Immature natural killer cell (primary cell): ENCODE measurements at regions not wholly inside any gene's neighbourhood (a gene's known extent, or its start where the extent isn't known, plus 50 kb on each side); places are given as distances from the start of the nearest gene placed in this dataset.

Experiments
- DNase-seq, 3 donors: peaks; one replicate each; pipeline ENCODE4 v3.0.0; 2022; ENCODE audit warnings: mixed read lengths in 1 of 3
- H3K27ac Mint-ChIP-seq, 6 donors: one replicate each; pipeline ENCODE4 v1.8.0; 2020; ENCODE audit warnings: mixed read lengths in 6 of 6, mild to moderate bottlenecking in 5 of 6, inconsistent platforms in 4 of 6, moderate library complexity in 3 of 6
- H3K27me3 Mint-ChIP-seq, 3 donors: one replicate each; pipeline ENCODE4 v1.8.0; 2020 to 2021; ENCODE audit warnings: low read depth in 3 of 3, mild to moderate bottlenecking in 3 of 3, mixed read lengths in 3 of 3, moderate library complexity in 3 of 3, inconsistent platforms in 1 of 3
- H3K36me3 Mint-ChIP-seq, 3 donors: one replicate each; pipeline ENCODE4 v1.8.0; 2020; ENCODE audit warnings: mixed read lengths in 3 of 3, inconsistent platforms in 2 of 3, mild to moderate bottlenecking in 2 of 3
- H3K4me1 Mint-ChIP-seq, 2 donors: one replicate each; pipeline ENCODE4 v1.8.0; 2020; ENCODE audit warnings: inconsistent platforms in 2 of 2, mild to moderate bottlenecking in 2 of 2, mixed read lengths in 2 of 2, moderate library complexity in 1 of 2
- H3K4me3 Mint-ChIP-seq, 5 donors: one replicate each; pipeline ENCODE4 v1.8.0; 2020; ENCODE audit warnings: mild to moderate bottlenecking in 5 of 5, mixed read lengths in 5 of 5, inconsistent platforms in 3 of 5, moderate library complexity in 3 of 5
- H3K9me3 Mint-ChIP-seq, 6 donors: one replicate each; pipeline ENCODE4 v1.8.0; 2020; ENCODE audit warnings: mild to moderate bottlenecking in 6 of 6, mixed read lengths in 6 of 6, inconsistent platforms in 4 of 6, moderate library complexity in 3 of 6

DNA sequence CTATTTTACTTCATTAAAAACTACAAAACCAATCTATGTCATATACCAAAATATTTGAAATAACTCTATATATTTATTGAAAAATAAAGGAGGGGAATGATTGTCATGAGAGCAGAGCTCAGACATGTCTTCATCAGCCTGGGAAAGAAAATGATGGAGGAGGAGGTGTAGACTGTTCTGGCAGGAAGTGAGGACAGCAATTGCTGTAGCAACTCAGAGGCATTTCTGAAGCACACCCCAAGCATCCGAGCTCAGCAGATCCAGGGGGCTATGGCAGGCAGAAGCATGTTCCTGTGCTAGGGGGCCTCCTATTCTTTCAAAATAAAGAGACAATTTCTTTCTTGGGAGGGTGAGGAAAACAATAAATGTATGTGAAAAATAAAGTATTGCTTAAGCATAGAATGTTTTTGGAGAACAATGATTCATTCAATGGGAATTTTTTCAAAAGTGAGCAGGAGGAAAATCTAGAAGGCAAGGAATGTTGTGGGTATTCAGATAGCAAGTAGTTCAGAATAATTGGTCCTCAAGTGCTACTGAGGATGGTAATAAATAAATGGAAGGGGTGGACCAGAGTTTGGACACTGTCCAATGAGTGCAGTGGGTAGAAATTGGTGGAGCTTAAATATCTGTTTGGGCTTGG lies 383.4 kb downstream of the CDH11 start:
- peaks cover 0 to 4% (median 0%) of the 10 kb centered on the region in 3 donors for H3K36me3 Mint-ChIP-seq

DNA sequence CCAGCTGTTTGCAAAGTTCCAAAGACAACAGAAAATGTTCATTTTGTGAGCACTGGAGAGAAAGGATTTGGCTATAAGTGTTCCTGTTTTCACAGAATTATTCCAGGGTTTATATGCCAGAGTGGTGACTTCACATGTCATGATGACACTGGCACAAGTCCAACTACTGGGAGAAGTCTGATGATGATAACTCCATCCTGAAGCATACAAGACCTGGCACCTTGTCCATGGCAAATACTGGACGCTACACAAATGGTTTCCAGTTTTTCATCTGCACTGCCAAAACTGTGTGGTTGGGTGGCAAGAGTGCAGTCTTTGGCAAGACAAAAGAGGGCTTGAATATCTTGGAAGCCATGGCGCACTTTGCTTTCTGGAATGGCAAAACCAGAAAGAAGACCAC lies 385.0 kb downstream of the CDH11 start:
- no peak for DNase-seq
- H3K9me3 Mint-ChIP-seq, result peaks cover 5 to 57% (median 9%) of the 10 kb centered on the region in 6 donors
- no peaks in the 10 kb centered on the region for H3K4me1 Mint-ChIP-seq
- no peak overlapping the region for H3K27ac Mint-ChIP-seq
- no peak overlapping the region for H3K4me3 Mint-ChIP-seq
- H3K36me3 Mint-ChIP-seq, result peaks cover 0 to 4% (median 0%) of the 10 kb centered on the region in 3 donors
- H3K27me3 Mint-ChIP-seq, result peaks cover 0 to 4% (median 0%) of the 10 kb centered on the region in 3 donors

More for the DNA sequence above, 383.4 kb downstream of the CDH11 start:
- DNase-seq, result no peak
- no peak overlapping the region for H3K4me3 Mint-ChIP-seq
- H3K4me1 Mint-ChIP-seq, result no peaks in the 10 kb centered on the region
- no peak overlapping the region for H3K27ac Mint-ChIP-seq
- H3K9me3 Mint-ChIP-seq, result peaks cover 5 to 47% (median 7%) of the 10 kb centered on the region in 6 donors
- peaks cover 0 to 4% (median 0%) of the 10 kb centered on the region in 3 donors for H3K27me3 Mint-ChIP-seq

DNA sequence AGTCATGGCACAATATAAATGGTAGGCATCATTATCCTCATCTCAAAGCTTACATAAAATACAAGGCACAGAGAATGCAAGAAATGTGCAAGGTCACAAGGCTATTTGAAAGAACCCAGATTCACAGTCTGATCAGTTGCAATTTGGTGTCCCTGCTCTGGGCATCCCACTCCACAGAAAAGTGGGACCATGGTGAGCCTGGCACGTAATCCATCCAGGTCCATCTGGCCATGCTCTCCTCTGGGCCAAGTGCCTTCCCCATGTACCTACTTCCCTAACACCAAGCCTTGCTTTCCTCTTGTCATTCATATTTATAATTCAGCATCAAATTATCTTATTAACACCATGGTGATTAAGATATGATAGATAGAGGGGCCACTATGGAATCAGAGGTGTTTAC lies 390.0 kb downstream of the CDH11 start:
- DNase-seq, result no peak

DNA sequence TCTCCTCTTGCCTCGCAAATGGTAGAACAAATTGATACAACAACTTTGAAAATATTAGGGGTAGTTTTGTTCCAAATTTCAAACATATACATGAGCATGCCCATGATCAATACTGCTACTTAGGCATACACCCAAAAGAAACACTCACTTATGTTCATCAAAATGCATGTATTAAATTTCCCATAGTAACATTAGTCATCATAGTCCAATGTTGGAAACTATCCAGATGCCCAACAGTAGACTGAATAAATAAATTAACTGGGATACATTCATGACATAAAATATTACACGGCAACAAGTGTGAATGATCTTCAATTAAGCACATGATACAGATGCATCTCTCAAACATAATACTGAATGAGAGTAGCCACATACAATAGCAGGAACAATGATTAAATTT lies 391.6 kb downstream of the CDH11 start:
- peaks cover 3 to 59% (median 13%) of the 10 kb centered on the region in 6 donors for H3K9me3 Mint-ChIP-seq
- H3K4me3 Mint-ChIP-seq, result no peak overlapping the region
- peaks cover 0 to 2% (median 0%) of the 10 kb centered on the region in 3 donors for H3K27me3 Mint-ChIP-seq
- no peak overlapping the region for H3K27ac Mint-ChIP-seq
- H3K36me3 Mint-ChIP-seq, result no peaks in the 10 kb centered on the region
- H3K4me1 Mint-ChIP-seq, result no peaks in the 10 kb centered on the region
- no peak for DNase-seq

More for the DNA sequence above, 390.0 kb downstream of the CDH11 start:
- Mint-ChIP-seq H3K4me3 (no peak overlapping the region), H3K27me3 (no peaks in the 10 kb centered on the region), H3K27ac (no peak overlapping the region), H3K9me3 (peaks cover 2 to 64% (median 10%) of the 10 kb centered on the region in 6 donors), H3K4me1 (no peaks in the 10 kb centered on the region), H3K36me3 (peaks cover 0 to 4% (median 0%) of the 10 kb centered on the region in 3 donors)

DNA sequence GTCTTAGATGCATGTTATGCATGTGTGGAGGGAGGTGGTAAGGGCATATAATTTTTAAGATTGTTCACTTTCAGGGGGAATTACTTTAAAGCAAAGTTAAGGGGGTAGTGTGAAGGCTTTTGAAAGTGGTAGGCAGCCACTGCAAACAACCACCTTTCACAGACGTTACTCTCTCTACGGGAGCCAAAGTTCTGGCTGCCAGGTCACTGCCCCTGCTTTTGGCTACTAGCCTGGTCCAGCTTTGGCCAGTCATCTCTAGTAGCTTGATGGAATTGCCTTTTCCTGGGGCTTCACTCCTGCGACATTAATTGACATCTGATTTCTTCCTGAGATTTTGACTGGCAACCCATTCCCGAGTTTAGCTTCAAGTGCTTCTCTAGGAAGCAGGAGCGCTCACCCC lies 397.5 kb downstream of the CDH11 start:
- no peak for DNase-seq
- Mint-ChIP-seq H3K9me3 (peaks cover 6 to 45% (median 13%) of the 10 kb centered on the region in 6 donors), H3K27me3 (peaks cover 0 to 2% (median 0%) of the 10 kb centered on the region in 3 donors), H3K4me3 (no peak overlapping the region), H3K4me1 (no peaks in the 10 kb centered on the region), H3K36me3 (peaks cover 0 to 3% (median 0%) of the 10 kb centered on the region in 3 donors), H3K27ac (no peak overlapping the region)

DNA sequence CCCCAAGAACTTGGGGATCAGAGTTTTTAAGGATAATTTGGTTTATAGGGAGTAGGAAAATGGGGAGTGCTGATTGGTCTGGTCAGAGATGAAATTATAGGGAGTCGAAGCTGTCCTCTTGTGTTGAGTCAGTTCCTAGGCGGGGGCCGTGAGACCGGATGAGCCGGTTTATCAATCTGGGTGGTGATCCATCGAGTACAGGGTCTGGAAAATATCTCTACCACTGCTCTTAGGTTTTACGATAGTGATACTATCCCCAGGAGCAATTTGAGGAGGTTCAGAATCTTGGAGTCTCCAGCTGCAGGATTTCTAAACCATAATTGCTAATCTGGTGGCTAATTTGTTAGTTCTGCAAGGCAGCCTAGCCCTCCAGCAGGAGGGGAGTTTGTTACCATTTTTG lies 403.4 kb downstream of the CDH11 start:
- H3K4me3 Mint-ChIP-seq, result no peak overlapping the region
- H3K27me3 Mint-ChIP-seq, result no peaks in the 10 kb centered on the region
- no peak overlapping the region for H3K27ac Mint-ChIP-seq
- H3K36me3 Mint-ChIP-seq, result peaks cover 0 to 3% (median 0%) of the 10 kb centered on the region in 3 donors
- DNase-seq, result no peak
- H3K4me1 Mint-ChIP-seq, result no peaks in the 10 kb centered on the region
- H3K9me3 Mint-ChIP-seq, result peaks cover 2 to 43% (median 10%) of the 10 kb centered on the region in 6 donors

DNA sequence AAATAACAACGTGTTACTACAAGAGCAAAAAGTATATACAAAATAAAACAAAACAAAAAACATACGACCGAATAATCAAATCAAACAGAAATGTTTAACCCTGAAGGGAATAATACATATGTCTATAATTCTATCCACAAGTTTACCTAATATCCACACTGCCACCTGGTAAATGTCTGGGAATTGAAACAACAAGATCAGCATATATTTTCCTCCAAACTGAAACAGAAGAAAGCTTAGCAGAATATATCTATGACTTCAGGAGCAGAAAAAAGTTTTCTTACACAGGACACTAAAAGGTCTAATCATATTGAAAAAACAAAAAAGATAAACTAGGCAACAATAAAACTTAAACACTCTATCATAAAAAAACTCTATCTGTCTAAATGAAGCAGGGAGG lies 404.0 kb downstream of the CDH11 start:
- H3K4me3 Mint-ChIP-seq, result no peak overlapping the region
- H3K27ac Mint-ChIP-seq, result no peak overlapping the region
- peaks cover 2 to 43% (median 11%) of the 10 kb centered on the region in 6 donors for H3K9me3 Mint-ChIP-seq
- H3K4me1 Mint-ChIP-seq, result no peaks in the 10 kb centered on the region
- H3K27me3 Mint-ChIP-seq, result no peaks in the 10 kb centered on the region
- no peak for DNase-seq
- peaks cover 0 to 3% (median 0%) of the 10 kb centered on the region in 3 donors for H3K36me3 Mint-ChIP-seq

DNA sequence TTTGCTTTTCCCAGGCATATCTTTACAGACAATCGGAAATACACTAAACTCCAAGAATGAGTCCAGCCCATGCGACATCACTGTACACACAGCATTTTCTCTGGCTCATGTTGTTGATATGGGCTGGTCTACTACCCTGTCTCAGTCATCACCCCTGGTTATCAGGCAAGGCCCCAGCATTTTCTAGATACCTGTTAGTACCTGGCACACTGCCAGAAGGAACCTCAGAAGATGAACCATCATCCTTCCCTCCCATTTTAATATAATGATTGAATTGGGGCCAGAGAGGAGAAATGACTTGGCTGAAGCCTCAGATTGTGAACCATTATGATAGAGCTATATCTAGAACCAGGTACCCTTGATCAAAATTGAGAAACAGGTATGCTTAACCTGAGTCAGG lies 406.2 kb downstream of the CDH11 start:
- Mint-ChIP-seq H3K27ac (no peak overlapping the region), H3K9me3 (peaks cover 2 to 34% (median 10%) of the 10 kb centered on the region in 6 donors), H3K4me1 (no peaks in the 10 kb centered on the region), H3K4me3 (no peak overlapping the region), H3K27me3 (no peaks in the 10 kb centered on the region), H3K36me3 (peaks cover 0 to 3% (median 0%) of the 10 kb centered on the region in 3 donors)
- DNase-seq, result no peak

DNA sequence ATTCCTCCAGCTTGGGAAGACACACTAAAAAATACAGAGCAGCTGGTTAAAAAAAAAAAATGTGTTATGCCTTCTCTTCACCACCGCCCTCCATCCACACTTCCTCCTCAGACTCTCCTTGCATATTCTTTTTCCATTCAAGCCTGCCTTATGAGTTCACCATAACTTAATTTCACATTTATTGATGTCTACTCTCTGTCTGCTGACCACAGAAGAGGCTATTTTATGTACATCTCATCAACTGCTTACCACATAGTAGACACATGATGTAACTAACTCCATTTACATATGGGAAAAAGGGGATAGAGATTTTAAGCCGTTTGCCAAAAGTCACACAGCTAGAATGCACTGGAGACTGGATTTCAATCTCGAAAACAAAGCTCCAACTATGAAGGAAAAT lies 409.8 kb downstream of the CDH11 start:
- peaks cover 5 to 51% (median 13%) of the 10 kb centered on the region in 6 donors for H3K9me3 Mint-ChIP-seq
- peaks cover 0 to 2% (median 0%) of the 10 kb centered on the region in 3 donors for H3K27me3 Mint-ChIP-seq
- no peaks in the 10 kb centered on the region for H3K36me3 Mint-ChIP-seq
- DNase-seq, result no peak
- H3K27ac Mint-ChIP-seq, result no peak overlapping the region
- H3K4me1 Mint-ChIP-seq, result no peaks in the 10 kb centered on the region
- H3K4me3 Mint-ChIP-seq, result no peak overlapping the region

DNA sequence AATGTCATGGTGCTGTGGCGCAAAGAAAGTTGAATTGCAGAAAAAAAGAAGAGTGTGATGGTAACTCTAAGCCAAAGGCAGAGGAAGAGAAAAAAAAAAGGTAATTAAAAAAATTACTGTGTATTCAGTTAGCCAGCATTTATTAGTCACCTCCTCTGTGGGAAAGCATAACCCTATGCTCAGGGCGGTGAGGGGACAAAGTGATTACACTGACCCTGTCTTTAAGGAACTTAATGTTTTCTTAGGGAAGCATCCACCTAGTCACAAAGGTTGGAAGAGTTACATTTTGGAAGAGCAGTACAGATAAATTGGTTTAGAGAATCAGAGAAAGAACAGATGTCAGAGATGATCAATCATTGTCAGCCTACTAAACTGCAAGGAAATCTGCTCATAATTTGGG lies 410.3 kb downstream of the CDH11 start:
- no peak for DNase-seq
- H3K4me1 Mint-ChIP-seq, result no peaks in the 10 kb centered on the region
- H3K27ac Mint-ChIP-seq, result no peak overlapping the region
- peaks cover 0 to 2% (median 0%) of the 10 kb centered on the region in 3 donors for H3K27me3 Mint-ChIP-seq
- H3K36me3 Mint-ChIP-seq, result no peaks in the 10 kb centered on the region
- H3K9me3 Mint-ChIP-seq, result peaks cover 6 to 51% (median 13%) of the 10 kb centered on the region in 6 donors
- no peak overlapping the region for H3K4me3 Mint-ChIP-seq

DNA sequence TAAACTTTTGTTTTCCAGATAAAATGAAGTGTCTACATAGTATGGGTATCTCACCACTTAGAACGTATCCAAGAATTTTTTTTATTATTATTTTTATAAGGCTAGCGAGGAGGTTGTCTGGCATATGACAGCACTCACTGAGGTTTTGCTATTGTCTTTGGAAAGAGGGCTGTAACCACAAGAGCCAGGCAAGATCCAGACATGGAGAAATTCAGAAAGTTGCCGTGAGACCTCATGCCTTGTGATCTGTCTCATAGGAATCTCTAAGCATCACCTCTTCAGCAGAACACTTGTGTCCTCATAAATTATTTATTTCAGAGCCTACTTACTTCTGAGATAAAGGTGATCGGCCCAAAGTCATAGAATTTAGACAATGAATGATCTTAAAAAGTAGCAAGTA lies 410.8 kb downstream of the CDH11 start:
- H3K27ac Mint-ChIP-seq, result no peak overlapping the region
- no peaks in the 10 kb centered on the region for H3K36me3 Mint-ChIP-seq
- peaks cover 0 to 2% (median 0%) of the 10 kb centered on the region in 3 donors for H3K27me3 Mint-ChIP-seq
- no peak for DNase-seq
- no peaks in the 10 kb centered on the region for H3K4me1 Mint-ChIP-seq
- peaks cover 5 to 48% (median 14%) of the 10 kb centered on the region in 6 donors for H3K9me3 Mint-ChIP-seq
- no peak overlapping the region for H3K4me3 Mint-ChIP-seq

DNA sequence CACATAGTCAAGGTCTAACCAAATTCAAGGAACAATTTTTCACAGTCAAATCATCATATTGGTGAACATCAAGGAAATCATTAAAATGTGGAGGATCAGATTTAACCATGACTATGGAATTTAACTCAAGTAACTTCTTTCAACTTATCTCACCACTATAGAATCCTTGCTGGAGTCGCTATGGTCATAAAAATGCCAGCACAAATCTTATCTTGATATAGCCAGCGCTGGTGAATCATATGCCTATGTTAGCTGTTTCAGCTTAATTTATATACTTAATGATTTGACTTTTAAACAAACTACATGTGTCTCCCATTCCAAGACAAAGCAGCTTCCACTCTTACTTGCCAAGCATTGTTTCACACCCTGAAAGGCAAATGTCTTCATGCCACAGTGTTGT lies 416.4 kb downstream of the CDH11 start:
- DNase-seq, result no peak
- H3K27ac Mint-ChIP-seq, result no peak overlapping the region
- no peak overlapping the region for H3K4me3 Mint-ChIP-seq
- H3K36me3 Mint-ChIP-seq, result no peaks in the 10 kb centered on the region
- no peaks in the 10 kb centered on the region for H3K4me1 Mint-ChIP-seq
- peaks cover 7 to 25% (median 16%) of the 10 kb centered on the region in 6 donors for H3K9me3 Mint-ChIP-seq
- H3K27me3 Mint-ChIP-seq, result peaks cover 0 to 2% (median 0%) of the 10 kb centered on the region in 3 donors

DNA sequence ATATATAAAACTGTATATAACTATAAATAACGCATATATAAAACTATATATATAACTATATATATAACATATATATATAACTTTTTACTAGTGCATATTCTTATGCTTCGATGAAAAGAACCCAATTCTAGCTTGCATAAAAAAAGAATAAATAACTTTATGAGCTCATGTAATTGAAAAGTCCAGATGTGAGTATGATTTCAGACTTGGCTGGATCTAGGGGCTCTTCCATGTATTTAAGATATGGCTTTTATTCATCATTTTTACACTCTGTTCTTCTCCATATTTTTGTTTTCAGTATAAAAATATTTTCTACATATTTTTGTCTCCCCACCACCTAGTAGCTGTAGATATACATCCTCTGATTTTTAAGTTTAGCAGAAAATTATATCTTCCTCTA lies 417.5 kb downstream of the CDH11 start:
- Mint-ChIP-seq H3K4me1 (no peaks in the 10 kb centered on the region), H3K9me3 (peaks cover 4 to 21% (median 13%) of the 10 kb centered on the region in 6 donors), H3K4me3 (no peak overlapping the region), H3K27ac (no peak overlapping the region), H3K27me3 (peaks cover 0 to 2% (median 0%) of the 10 kb centered on the region in 3 donors), H3K36me3 (peaks cover 0 to 3% (median 0%) of the 10 kb centered on the region in 3 donors)
- DNase-seq, result no peak

DNA sequence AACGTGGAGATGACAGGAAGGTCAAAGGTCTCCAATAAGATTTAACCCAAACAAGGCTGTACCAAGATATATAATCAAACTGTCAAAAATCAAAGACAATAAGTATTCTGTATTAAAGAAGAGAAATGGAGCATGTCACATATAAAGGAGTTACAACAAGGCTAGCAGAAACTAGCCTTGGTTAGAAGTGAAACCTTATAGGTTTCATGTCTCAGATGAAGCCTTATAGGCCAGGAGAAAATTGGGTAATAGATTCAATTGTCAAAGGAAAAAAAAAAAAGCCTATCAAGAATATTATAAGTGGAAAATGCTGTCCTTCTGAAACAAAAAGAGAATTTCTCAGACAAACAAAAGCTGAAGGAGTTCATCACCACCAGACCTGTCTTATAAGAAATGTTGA lies 419.4 kb downstream of the CDH11 start:
- Mint-ChIP-seq H3K36me3 (peaks cover 0 to 3% (median 0%) of the 10 kb centered on the region in 3 donors), H3K27me3 (no peaks in the 10 kb centered on the region), H3K9me3 (peaks cover 5 to 25% (median 16%) of the 10 kb centered on the region in 6 donors), H3K27ac (no peak overlapping the region), H3K4me3 (no peak overlapping the region), H3K4me1 (no peaks in the 10 kb centered on the region)
- no peak for DNase-seq

DNA sequence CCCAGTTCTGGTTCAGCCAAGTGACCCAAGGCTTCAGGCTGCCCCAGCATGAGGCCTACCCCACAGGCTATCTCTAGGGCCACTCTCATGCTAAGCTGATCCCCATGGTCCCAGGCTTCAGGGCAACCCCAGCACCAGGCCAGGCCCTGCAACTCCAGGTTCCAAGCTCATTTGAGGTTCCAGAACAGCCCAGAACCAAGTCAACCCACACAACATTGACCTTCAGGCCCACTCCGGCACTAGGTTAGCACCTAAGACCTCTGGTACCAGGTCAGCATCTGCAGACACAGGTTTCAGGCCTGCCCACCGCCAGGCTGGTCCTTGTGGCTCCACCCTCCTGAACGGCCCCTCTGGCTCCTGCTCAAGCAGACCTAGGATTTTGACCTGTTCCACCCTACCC lies 421.2 kb downstream of the CDH11 start:
- Mint-ChIP-seq H3K27ac (no peak overlapping the region), H3K9me3 (peaks cover 5 to 31% (median 14%) of the 10 kb centered on the region in 6 donors), H3K27me3 (no peaks in the 10 kb centered on the region), H3K4me1 (no peaks in the 10 kb centered on the region), H3K4me3 (no peak overlapping the region), H3K36me3 (peaks cover 0 to 3% (median 0%) of the 10 kb centered on the region in 3 donors)
- no peak for DNase-seq
